ENCODE measurements at regions not wholly inside any gene's neighbourhood (a gene's known extent, or its start where the extent isn't known, plus 50 kb on each side); places are given as distances from the start of the nearest gene placed in this dataset.

GRCh38 chrY:12421072-12421787, 279.8 kb upstream of the USP9Y start:
- H3K9ac ChIP-seq (ENCODE audit: low read length) = no peak overlapping the region
- H3K27ac ChIP-seq (ENCODE audit: low read length) = no peak overlapping the region
- H2AFZ ChIP-seq (ENCODE audit: low read length) = no peak overlapping the region
- TF ChIP-seq EZH2phosphoT487 (IDR thresholded peaks at IDR 0.05; ENCODE audit: borderline replicate concordance, low read length) (no peak), EZH2 (IDR thresholded peaks at IDR 0.05; ENCODE audit: low read length, unreplicated experiment) (no peak)
- TF ChIP-seq, protein P1, sequence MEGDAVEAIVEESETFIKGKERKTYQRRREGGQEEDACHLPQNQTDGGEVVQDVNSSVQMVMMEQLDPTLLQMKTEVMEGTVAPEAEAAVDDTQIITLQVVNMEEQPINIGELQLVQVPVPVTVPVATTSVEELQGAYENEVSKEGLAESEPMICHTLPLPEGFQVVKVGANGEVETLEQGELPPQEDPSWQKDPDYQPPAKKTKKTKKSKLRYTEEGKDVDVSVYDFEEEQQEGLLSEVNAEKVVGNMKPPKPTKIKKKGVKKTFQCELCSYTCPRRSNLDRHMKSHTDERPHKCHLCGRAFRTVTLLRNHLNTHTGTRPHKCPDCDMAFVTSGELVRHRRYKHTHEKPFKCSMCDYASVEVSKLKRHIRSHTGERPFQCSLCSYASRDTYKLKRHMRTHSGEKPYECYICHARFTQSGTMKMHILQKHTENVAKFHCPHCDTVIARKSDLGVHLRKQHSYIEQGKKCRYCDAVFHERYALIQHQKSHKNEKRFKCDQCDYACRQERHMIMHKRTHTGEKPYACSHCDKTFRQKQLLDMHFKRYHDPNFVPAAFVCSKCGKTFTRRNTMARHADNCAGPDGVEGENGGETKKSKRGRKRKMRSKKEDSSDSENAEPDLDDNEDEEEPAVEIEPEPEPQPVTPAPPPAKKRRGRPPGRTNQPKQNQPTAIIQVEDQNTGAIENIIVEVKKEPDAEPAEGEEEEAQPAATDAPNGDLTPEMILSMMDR (conservative IDR thresholded peaks at IDR 0.05; ENCODE audit: low read depth, low read length) = no peak
- H3F3A ChIP-seq (ENCODE audit: low read length, unreplicated experiment) = no peaks in the 10 kb centered on the region
- no TSS peak for BruUV-seq (replicated peaks)
- H3K36me3 ChIP-seq (ENCODE audit: low read depth, low read length) = no peaks in the 10 kb centered on the region
- POLR2A ChIA-PET (ENCODE audit: unreplicated experiment) = no interaction called here
- H3K4me2 ChIP-seq (ENCODE audit: low read length) = no peak overlapping the region
- no peaks in the 10 kb centered on the region for H3K27me3 ChIP-seq (ENCODE audit: low read length)
- CTCF ChIA-PET = no interaction called here
- ATAC-seq (no peak), DNase-seq (no peak)
- H3K4me3 ChIP-seq (ENCODE audit: low read length) = no peak overlapping the region
- H4K20me1 ChIP-seq (ENCODE audit: low read length) = no peaks in the 10 kb centered on the region
- H3K9me3 ChIP-seq (ENCODE audit: low read length) = no peaks in the 10 kb centered on the region
- no peaks in the 10 kb centered on the region for H3K4me1 ChIP-seq (ENCODE audit: insufficient read depth, low read length)
- intact Hi-C loops (cut with micrococcal nuclease) = no loop called here
- no peaks in the 10 kb centered on the region for H3K79me2 ChIP-seq (ENCODE audit: low read length)
- H3K9me2 ChIP-seq (replicated peaks; ENCODE audit: low read length) = no peaks in the 10 kb centered on the region

GRCh38 chrY:12421788-12422124, 279.3 kb upstream of the USP9Y start:
- TF ChIP-seq EZH2 (IDR thresholded peaks at IDR 0.05; ENCODE audit: low read length, unreplicated experiment) = no peak
- TF ChIP-seq, protein P1 (conservative IDR thresholded peaks at IDR 0.05; ENCODE audit: low read depth, low read length) = no peak
- TF ChIP-seq EZH2phosphoT487 (IDR thresholded peaks at IDR 0.05; ENCODE audit: borderline replicate concordance, low read length) = no peak
- Histone ChIP-seq H3K27me3 (ENCODE audit: low read length) (no peaks in the 10 kb centered on the region), H3K4me1 (ENCODE audit: insufficient read depth, low read length) (no peaks in the 10 kb centered on the region), H3K9me2 (replicated peaks; ENCODE audit: low read length) (no peaks in the 10 kb centered on the region), H3F3A (ENCODE audit: low read length, unreplicated experiment) (no peaks in the 10 kb centered on the region), H2AFZ (ENCODE audit: low read length) (no peak overlapping the region), H3K4me2 (ENCODE audit: low read length) (no peak overlapping the region), H3K27ac (ENCODE audit: low read length) (no peak overlapping the region), H3K9ac (ENCODE audit: low read length) (no peak overlapping the region), H3K9me3 (ENCODE audit: low read length) (no peaks in the 10 kb centered on the region), H3K4me3 (ENCODE audit: low read length) (no peak overlapping the region), H3K79me2 (ENCODE audit: low read length) (no peaks in the 10 kb centered on the region), H3K36me3 (ENCODE audit: low read depth, low read length) (no peaks in the 10 kb centered on the region), H4K20me1 (ENCODE audit: low read length) (no peaks in the 10 kb centered on the region)
- DNase-seq = no peak
- ATAC-seq = no peak
- CTCF ChIA-PET = no interaction called here
- BruUV-seq (replicated peaks) = no TSS peak
- POLR2A ChIA-PET (ENCODE audit: unreplicated experiment) = no interaction called here
- intact Hi-C loops (cut with micrococcal nuclease) = no loop called here

DNA sequence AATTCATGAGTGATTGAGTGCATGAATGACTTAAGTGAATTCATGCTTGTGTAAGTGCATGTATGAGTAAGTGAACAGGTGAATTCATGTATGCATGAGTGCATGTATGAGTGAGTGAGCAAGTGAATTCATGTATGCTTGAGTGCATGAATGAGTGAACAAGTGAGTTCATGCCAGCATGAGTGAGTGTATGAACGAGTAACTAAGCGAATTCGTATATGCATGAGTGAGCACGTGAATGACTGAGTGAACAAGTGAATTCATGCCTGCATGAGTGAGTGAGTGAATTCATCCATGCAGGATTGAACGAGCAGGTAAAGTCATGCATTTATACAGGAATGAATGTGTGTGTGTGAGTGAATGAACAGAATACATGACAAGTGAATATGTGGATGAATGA, 278.5 kb upstream of the USP9Y start:
- Histone ChIP-seq H2AFZ (ENCODE audit: low read length) (no peak overlapping the region), H3F3A (ENCODE audit: low read length, unreplicated experiment) (no peaks in the 10 kb centered on the region), H3K4me1 (ENCODE audit: insufficient read depth, low read length) (no peaks in the 10 kb centered on the region), H3K79me2 (ENCODE audit: low read length) (no peaks in the 10 kb centered on the region), H4K20me1 (ENCODE audit: low read length) (no peaks in the 10 kb centered on the region), H3K9me3 (ENCODE audit: low read length) (no peaks in the 10 kb centered on the region), H3K9ac (ENCODE audit: low read length) (no peak overlapping the region), H3K36me3 (ENCODE audit: low read depth, low read length) (no peaks in the 10 kb centered on the region), H3K9me2 (replicated peaks; ENCODE audit: low read length) (no peaks in the 10 kb centered on the region), H3K4me2 (ENCODE audit: low read length) (no peak overlapping the region), H3K27ac (ENCODE audit: low read length) (no peak overlapping the region), H3K27me3 (ENCODE audit: low read length) (no peaks in the 10 kb centered on the region), H3K4me3 (ENCODE audit: low read length) (no peak overlapping the region)
- CTCF ChIA-PET = no interaction called here
- ATAC-seq = no peak
- intact Hi-C loops (cut with micrococcal nuclease) = no loop called here
- POLR2A ChIA-PET (ENCODE audit: unreplicated experiment) = no interaction called here
- no peak for DNase-seq
- BruUV-seq (replicated peaks) = no TSS peak
- TF ChIP-seq, protein P1 (conservative IDR thresholded peaks at IDR 0.05; ENCODE audit: low read depth, low read length) = no peak

Measured in PC-3 (cell line).